Tibial nerve (tissue), 4 donors: ENCODE measurements at regions not wholly inside any gene's neighbourhood (a gene's known extent, or its start where the extent isn't known, plus 50 kb on each side); places are given as distances from the start of the nearest gene placed in this dataset.

Experiments
- EP300 ChIP-seq, 2 donors: sonication (generic); formaldehyde crosslinking; IDR thresholded peaks; one replicate each; pipeline ENCODE4 v1.6.1; 2017; ENCODE audit warnings: antibody characterized with exemption in 2 of 2, mild to moderate bottlenecking in 1 of 2
- POLR2A ChIP-seq, 2 donors: fragments of 450-650 bp; IDR thresholded peaks; one replicate each; pipeline ENCODE4 v1.6.1; 2017; ENCODE audit warnings: antibody characterized with exemption in 2 of 2, mild to moderate bottlenecking in 2 of 2, moderate library complexity in 2 of 2
- TF ChIP-seq, protein P1 (sequence below), 5 experiments: fragments of 200-600 bp in 3 of 5; fragments of 450-650 bp in 2 of 5; sonication (generic) in 3 of 5; IDR thresholded peaks; one replicate each; pipeline ENCODE4 v1.5.1; 2016 to 2019; ENCODE audit warnings: antibody characterized with exemption in 5 of 5, mild to moderate bottlenecking in 3 of 5, moderate library complexity in 2 of 5

DNA sequence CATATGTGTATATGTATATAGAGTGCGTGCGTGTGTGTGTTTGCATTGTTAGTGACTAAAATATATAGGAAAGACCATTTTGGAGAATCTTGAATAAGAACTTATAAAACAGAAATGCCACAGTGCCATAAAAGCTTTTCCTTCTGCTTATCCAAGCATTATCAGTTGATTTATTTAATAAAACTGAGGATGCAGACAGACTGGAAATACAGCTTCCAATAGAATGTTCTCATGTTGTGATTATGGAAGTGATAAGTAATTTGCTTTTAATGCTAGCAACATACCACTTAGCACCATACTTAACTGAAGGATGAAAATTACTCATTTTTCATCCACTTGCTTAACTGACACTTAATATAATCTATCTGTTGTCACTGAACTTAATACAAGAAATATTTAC lies 820.1 kb downstream of the TFAP2A start:
- TF ChIP-seq, protein P1, sequence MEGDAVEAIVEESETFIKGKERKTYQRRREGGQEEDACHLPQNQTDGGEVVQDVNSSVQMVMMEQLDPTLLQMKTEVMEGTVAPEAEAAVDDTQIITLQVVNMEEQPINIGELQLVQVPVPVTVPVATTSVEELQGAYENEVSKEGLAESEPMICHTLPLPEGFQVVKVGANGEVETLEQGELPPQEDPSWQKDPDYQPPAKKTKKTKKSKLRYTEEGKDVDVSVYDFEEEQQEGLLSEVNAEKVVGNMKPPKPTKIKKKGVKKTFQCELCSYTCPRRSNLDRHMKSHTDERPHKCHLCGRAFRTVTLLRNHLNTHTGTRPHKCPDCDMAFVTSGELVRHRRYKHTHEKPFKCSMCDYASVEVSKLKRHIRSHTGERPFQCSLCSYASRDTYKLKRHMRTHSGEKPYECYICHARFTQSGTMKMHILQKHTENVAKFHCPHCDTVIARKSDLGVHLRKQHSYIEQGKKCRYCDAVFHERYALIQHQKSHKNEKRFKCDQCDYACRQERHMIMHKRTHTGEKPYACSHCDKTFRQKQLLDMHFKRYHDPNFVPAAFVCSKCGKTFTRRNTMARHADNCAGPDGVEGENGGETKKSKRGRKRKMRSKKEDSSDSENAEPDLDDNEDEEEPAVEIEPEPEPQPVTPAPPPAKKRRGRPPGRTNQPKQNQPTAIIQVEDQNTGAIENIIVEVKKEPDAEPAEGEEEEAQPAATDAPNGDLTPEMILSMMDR (IDR thresholded peaks at IDR 0.05): no peak
- TF ChIP-seq POLR2A (IDR thresholded peaks at IDR 0.05) (no peak), EP300 (IDR thresholded peaks at IDR 0.05) (no peak)
